Omental fat pad (tissue), 3 donors: ENCODE measurements at regions not wholly inside any gene's neighbourhood (a gene's known extent, or its start where the extent isn't known, plus 50 kb on each side); places are given as distances from the start of the nearest gene placed in this dataset.

Experiments
- ATAC-seq: fragments of 150-250 bp; one replicate; pipeline ENCODE4 v1.9.1; 2016; ENCODE audit warnings: mild to moderate bottlenecking, moderate library complexity; ENCODE audit not compliant: low FRiP score
- DNase-seq: peaks from one replicate; pipeline ENCODE4 v3.0.0-alpha.2; 2019; ENCODE audit warnings: low spot score
- CTCF ChIP-seq, 3 donors: fragments of 450-650 bp; IDR thresholded peaks; one replicate each; pipeline ENCODE4 v1.5.1; 2016 to 2017; ENCODE audit warnings: antibody characterized with exemption in 3 of 3, mild to moderate bottlenecking in 3 of 3, moderate library complexity in 2 of 3

- ATAC-seq (no peak), DNase-seq (no peak)
- no peak for TF ChIP-seq CTCF (IDR thresholded peaks at IDR 0.05)
These were observed 945.4 kb upstream of the SEMA6A start for GRCh38 chr5:117519957-117520500.

- no peak for DNase-seq
- ATAC-seq = no peak
- no peak for TF ChIP-seq CTCF (IDR thresholded peaks at IDR 0.05)
These were observed 929.7 kb upstream of the SEMA6A start for GRCh38 chr5:117504305-117504704.

GRCh38 chr5:117497601-117498000 is 923.0 kb upstream of the SEMA6A start:
- ATAC-seq (no peak), DNase-seq (no peak)
- TF ChIP-seq CTCF (IDR thresholded peaks at IDR 0.05) = no peak

GRCh38 chr5:117496801-117497200 is 922.2 kb upstream of the SEMA6A start:
- no peak for DNase-seq
- no peak for ATAC-seq
- no peak for TF ChIP-seq CTCF (IDR thresholded peaks at IDR 0.05)

- ATAC-seq (no peak), DNase-seq (no peak)
- no peak for TF ChIP-seq CTCF (IDR thresholded peaks at IDR 0.05)
These were observed 919.6 kb upstream of the SEMA6A start for GRCh38 chr5:117494188-117494587.

GRCh38 chr5:117488976-117489500 is 914.4 kb upstream of the SEMA6A start:
- no peak for ATAC-seq
- DNase-seq = no peak
- no peak for TF ChIP-seq CTCF (IDR thresholded peaks at IDR 0.05)

- no peak for DNase-seq
- no peak for TF ChIP-seq CTCF (IDR thresholded peaks at IDR 0.05)
- ATAC-seq = no peak
These were observed 912.9 kb upstream of the SEMA6A start for GRCh38 chr5:117487556-117487955.
